HG03045 (cell line): ENCODE measurements at regions not wholly inside any gene's neighbourhood (a gene's known extent, or its start where the extent isn't known, plus 50 kb on each side); places are given as distances from the start of the nearest gene placed in this dataset.
"Not testable (repeated sequence)": the region's sequence is repeated elsewhere in the genome, so short reads cannot be mapped to it uniquely, and the experiment has no call there.

ENCODE experiments used
- ATAC-seq: cut with Tn5 transposase; IDR thresholded peaks from one replicate; pipeline ENCODE4 v1.9.1; 2021; ENCODE audit warnings: mild to moderate bottlenecking, moderate library complexity; ENCODE audit not compliant: unreplicated experiment

DNA sequence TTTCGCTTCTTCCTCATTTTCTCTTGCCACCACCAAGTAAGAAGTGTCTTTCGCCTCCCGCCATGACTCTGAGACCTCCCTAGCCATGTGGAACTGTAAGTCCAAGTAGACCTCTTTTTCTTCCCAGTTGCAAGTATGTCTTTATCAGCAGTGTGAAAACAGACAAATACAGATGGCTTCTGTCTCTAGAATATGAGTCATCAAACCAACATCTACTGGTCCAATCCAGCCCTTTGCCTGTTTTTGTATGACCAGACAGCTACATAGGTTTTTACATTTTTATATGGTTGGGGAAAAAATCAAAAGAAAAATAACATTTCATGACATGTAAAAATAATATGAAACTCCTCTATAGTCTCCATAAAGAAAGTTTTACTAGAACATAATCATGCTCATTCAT, 118.7 kb upstream of the PTPRG start:
- ATAC-seq: no peak

- no peak for ATAC-seq
Measured at GRCh38 chr3:61443886-61444285, 117.5 kb upstream of the PTPRG start.

- no peak for ATAC-seq
Measured at GRCh38 chr3:61444782-61445181, 116.6 kb upstream of the PTPRG start.

GRCh38 chr3:61445924-61446323, 115.4 kb upstream of the PTPRG start:
- no peak for ATAC-seq

GRCh38 chr3:61446341-61446740, 115.0 kb upstream of the PTPRG start:
- ATAC-seq: no peak

- ATAC-seq: no peak
Measured at GRCh38 chr3:61448378-61448777, 113.0 kb upstream of the PTPRG start.

DNA sequence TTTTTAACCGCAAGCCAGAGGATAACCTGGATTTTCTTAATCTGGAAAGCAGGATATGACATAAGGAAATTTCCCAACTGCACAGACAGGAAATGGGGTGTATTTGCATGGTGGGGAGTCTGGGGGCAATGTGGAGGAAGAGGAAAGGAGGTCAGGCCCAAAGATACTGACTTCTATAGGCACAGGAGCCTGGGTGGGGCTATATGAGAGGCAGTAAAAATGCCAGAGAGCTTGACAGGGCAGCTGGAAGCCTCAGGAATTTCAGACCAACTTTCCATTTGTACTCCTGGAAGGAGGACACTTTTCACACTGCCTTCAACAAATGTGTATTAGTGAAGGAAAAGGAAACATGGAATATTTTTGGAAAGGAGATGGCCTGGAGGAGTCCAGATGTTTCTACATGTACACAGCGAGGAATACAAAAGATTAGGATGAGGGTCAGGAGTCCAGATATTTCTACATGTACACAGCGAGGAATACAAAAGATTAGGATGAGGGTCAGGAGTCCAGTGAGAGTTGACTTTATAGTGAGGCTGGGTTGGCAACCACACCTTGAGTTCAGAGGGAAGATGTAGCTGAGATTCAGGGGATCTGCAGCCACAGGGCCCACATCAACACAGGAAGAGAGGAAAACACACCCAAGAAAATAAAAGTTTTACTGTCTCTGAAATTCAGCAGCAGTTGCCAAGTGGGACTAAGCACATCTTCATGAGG, 111.9 kb upstream of the PTPRG start:
- ATAC-seq: no peak

DNA sequence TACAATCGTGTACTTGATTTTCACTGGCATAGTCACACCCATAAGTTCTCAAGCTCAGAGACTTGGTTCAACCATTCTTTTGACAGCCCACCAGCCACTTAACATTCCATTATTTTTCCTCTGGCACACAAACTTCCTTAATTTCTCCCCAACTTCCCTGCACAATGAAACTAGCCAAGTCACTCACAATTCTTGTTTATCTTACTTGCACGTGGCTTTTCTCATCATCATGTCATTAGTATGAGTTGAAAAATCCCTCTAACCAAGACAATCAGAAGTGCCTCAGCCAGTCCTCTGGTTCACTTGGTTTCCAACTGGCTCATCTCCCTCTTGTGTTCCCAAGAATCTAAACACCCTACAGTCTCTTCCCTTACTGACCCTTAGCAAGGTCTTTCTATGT, 110.5 kb upstream of the PTPRG start:
- ATAC-seq: no peak

GRCh38 chr3:61451841-61452240, 109.5 kb upstream of the PTPRG start:
- no peak for ATAC-seq

DNA sequence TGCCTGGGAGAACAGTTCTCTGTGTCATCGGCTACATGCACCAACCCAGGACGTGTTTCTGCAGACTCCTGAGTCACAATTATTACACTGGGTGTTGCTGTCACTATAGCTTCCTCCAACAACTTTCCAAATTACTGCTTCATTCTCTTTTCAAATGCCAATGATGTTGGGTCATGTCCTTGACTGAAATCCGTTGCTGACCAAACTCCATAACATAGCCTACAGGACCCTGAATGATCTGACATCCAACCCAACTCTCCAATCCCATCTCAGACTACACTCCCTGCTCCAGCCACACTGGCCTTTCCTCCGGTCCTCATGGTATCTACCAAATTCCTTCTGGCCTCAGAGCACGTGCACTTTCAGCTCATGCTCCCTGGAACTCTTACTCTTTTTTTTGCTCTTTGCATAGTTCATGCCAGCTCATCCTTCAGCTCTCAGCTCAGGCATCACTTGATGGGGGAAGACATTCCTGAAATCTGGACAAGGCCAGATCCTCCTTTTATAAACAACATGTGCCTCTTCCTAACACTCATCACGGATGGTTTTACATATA, 108.8 kb upstream of the PTPRG start:
- ATAC-seq: no peak

GRCh38 chr3:61454006-61454585, 107.3 kb upstream of the PTPRG start:
- ATAC-seq: no peak

GRCh38 chr3:61454801-61455200, 106.6 kb upstream of the PTPRG start:
- no peak for ATAC-seq

GRCh38 chr3:61460636-61461035, 100.7 kb upstream of the PTPRG start:
- no peak for ATAC-seq

DNA sequence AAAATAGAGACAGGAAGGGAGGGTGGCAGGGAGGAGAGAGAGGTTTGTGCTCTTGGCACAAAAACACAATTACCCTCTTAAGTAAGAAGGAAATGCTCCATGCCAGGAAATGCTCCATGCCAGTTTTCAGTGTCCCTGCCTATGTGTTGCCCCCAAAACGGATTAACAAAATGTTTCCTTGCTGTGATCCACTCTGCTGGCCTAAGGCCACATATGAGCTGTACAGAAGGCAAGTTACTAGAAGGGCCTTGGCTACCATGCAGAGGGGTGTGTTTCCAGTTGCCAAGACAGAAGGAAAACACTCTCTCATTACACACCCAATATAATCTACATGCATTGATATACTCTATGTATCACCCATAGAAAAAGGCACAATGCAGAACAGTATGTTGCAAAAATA, 98.2 kb upstream of the PTPRG start:
- ATAC-seq: no peak

GRCh38 chr3:61464518-61465140, 96.7 kb upstream of the PTPRG start:
- ATAC-seq: no peak

GRCh38 chr3:61466357-61466756, 95.0 kb upstream of the PTPRG start:
- no peak for ATAC-seq

DNA sequence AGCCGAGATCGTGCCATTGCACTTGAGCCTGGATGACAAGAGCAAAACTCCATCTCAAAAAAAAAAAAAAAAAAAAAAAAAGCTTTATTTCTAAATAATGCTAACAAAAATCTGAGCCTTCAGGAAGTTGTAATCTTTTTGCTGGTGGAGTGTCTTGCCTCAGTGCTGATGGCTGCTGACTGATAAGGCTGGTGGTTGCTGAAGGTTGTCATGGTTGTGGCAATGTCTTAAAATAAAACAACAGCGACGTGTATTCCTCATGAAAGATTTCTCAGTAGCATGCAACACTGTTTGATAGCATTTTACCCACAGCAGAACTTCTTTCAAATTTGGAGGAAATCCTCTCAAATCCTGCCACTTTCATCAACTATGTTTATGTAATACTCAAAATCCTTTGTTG, 77.4 kb upstream of the PTPRG start:
- no peak for ATAC-seq

GRCh38 chr3:61493339-61493738, 68.0 kb upstream of the PTPRG start:
- no peak for ATAC-seq

DNA sequence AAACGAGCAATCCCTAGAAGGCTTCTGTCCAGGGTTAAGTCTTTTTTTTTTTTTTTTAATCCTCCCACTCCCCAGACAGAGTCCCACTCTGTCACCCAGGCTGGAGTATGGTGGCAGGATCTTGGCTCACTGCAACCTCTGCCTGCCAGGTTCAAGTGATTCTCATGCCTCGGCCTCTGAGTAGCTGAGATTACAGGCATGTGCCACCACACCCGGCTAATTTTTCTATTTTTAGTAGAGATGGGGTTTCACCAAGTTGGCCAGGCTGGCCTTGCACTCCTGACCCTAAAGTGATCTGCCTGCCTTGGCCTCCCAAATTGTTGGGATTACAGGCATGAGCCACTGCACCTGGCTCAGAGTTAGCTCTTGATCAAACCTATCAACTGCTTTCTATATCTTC, 67.1 kb upstream of the PTPRG start:
- ATAC-seq: not testable (repeated sequence)

DNA sequence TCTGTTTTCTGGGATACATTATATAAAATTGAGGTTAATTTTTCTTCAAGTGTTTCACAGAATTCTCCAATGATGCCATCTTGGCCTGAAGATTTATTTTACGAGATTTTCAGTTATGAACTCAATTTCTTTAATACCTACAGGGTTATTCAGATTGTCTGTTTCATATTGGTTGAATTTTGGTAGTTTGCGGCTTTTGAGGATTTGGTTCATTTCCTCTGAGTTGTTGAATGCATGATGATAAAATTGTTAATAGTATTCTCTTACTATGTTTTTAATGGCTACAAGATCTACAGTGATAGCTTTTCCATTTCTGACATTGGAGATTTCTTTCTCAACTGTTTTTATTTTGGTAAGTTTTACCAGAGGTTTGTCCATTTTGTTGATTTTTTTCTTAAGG, 63.9 kb upstream of the PTPRG start:
- ATAC-seq: no peak

GRCh38 chr3:61505197-61505596, 56.2 kb upstream of the PTPRG start:
- no peak for ATAC-seq

DNA sequence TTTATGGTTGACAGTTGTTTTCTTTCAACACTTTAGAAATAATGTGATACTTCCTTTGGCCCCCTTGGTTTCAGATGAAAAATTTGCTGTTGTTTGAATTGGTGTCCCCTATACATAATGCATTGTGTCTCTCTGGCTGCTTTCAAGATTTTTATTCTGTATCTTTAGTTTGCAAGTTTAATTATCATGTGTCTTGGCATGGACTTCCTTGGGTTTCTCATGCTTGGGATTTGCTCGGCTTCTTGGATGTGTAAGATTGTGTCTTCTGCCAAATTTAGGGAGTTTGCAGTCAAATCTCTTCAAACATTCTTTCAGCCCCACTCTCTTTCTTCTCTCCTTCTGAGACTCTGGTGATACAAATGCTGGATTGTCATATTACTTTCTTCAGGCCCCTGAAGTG, 53.4 kb upstream of the PTPRG start:
- ATAC-seq: no peak
